A673 (cell line): ENCODE measurements at regions not wholly inside any gene's neighbourhood (a gene's known extent, or its start where the extent isn't known, plus 50 kb on each side); places are given as distances from the start of the nearest gene placed in this dataset.

Experiments used
- BruUV-seq: library from RNA; stranded (reverse); fragments of 400-500 nt; replicated peaks from 2 replicates; lab custom pipeline; 2021; lab: Mats Ljungman, UMichigan
- CTCF ChIA-PET: fragments of 300-600 bp; sonication (Branson Sonifier 250); formaldehyde crosslinking; loops from one replicate; lab custom pipeline; 2022; ENCODE audit warnings: antibody characterized with exemption; lab: Charles Lee
- POLR2A ChIA-PET: fragments of 300-600 bp; sonication (Branson Sonifier 250); formaldehyde crosslinking; loops from one replicate; lab custom pipeline; 2022; ENCODE audit warnings: antibody characterized with exemption; ENCODE audit not compliant: low non-redundant PET; lab: Charles Lee
- DNase-seq: peaks from one replicate; pipeline ENCODE4 v3.0.0-alpha.2; 2015; ENCODE audit warnings: low spot score
- H3K27ac ChIP-seq: fragments of 200-600 bp; sonication (generic); 2 replicates; pipeline ENCODE4 v1.5.1; 2016; ENCODE audit warnings: mixed run types, low read depth, mild to moderate bottlenecking, mixed read lengths, antibody characterized with exemption, low read length; ENCODE audit not compliant: poor library complexity, severe bottlenecking
- H3K27me3 ChIP-seq: fragments of 200-600 bp; sonication (generic); replicated peaks from 2 replicates; pipeline ENCODE4 v1.6.1; 2017; ENCODE audit warnings: mixed run types, low read depth, mild to moderate bottlenecking, mixed read lengths, antibody characterized with exemption, low read length; ENCODE audit not compliant: insufficient read depth, poor library complexity
- H3K36me3 ChIP-seq: fragments of 200-600 bp; sonication (generic); 2 replicates; pipeline ENCODE4 v1.6.1; 2016; ENCODE audit warnings: mixed run types, mild to moderate bottlenecking, mixed read lengths, antibody characterized with exemption, low read length; ENCODE audit not compliant: insufficient read depth, poor library complexity, severe bottlenecking
- H3K4me1 ChIP-seq: fragments of 200-600 bp; sonication (generic); 2 replicates; pipeline ENCODE4 v1.6.1; 2017; ENCODE audit warnings: mixed run types, mild to moderate bottlenecking, mixed read lengths, antibody characterized with exemption, low read length; ENCODE audit not compliant: insufficient read depth, poor library complexity, severe bottlenecking
- H3K4me3 ChIP-seq: fragments of 200-600 bp; sonication (generic); 2 replicates; pipeline ENCODE4 v1.5.1; 2016; ENCODE audit warnings: low read depth, mixed run types, mild to moderate bottlenecking, mixed read lengths, low read length; ENCODE audit not compliant: poor library complexity, severe bottlenecking
- H3K9me3 ChIP-seq: fragments of 200-600 bp; sonication (generic); 2 replicates; pipeline ENCODE4 v1.6.1; 2016; ENCODE audit warnings: mixed run types, low read depth, mild to moderate bottlenecking, mixed read lengths, antibody characterized with exemption, low read length; ENCODE audit not compliant: poor library complexity, severe bottlenecking
- EZH2 ChIP-seq: fragments of 200-600 bp; sonication (generic); IDR thresholded peaks from 2 replicates; pipeline ENCODE4 v1.6.1; 2017; ENCODE audit warnings: borderline replicate concordance, low read depth, mild to moderate bottlenecking, mixed read lengths, antibody characterized with exemption, low read length; ENCODE audit not compliant: poor library complexity, severe bottlenecking
- intact Hi-C: fragments of 100-400 bp; cut with micrococcal nuclease; formaldehyde crosslinking; loops from one replicate; pipeline ENCODE4 v1.10.0; 2022; ENCODE audit not compliant: unreplicated experiment
- TF ChIP-seq, protein P1 (sequence below): fragments of 300-800, 200-600 bp; sonication (generic); conservative IDR thresholded peaks from 2 replicates; pipeline ENCODE4 v1.5.1; 2017; ENCODE audit warnings: low read depth, mild to moderate bottlenecking, antibody characterized with exemption, low read length, moderate library complexity, mixed read lengths

DNA sequence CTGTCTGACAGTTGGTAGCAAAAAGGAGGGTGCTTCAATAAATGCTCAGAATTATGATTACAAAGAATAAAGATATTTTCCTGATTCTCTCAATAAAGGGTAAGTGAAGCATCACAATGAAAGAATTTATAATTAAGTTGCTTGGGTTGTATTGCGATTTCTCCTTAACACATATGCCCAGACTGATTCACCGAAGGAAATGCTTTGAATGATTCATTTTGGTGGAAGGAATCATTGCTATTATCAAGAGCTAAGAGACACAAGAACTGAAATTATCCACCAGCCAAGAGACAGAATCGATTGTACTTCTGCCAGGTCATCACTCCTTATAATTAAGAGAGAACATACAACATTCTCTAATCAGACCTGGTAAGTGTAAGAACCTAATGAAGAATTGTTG lies 301.4 kb downstream of the NR4A2 start:
- no peaks in the 10 kb centered on the region for H3K4me1 ChIP-seq
- no peak for DNase-seq
- TF ChIP-seq, protein P1, sequence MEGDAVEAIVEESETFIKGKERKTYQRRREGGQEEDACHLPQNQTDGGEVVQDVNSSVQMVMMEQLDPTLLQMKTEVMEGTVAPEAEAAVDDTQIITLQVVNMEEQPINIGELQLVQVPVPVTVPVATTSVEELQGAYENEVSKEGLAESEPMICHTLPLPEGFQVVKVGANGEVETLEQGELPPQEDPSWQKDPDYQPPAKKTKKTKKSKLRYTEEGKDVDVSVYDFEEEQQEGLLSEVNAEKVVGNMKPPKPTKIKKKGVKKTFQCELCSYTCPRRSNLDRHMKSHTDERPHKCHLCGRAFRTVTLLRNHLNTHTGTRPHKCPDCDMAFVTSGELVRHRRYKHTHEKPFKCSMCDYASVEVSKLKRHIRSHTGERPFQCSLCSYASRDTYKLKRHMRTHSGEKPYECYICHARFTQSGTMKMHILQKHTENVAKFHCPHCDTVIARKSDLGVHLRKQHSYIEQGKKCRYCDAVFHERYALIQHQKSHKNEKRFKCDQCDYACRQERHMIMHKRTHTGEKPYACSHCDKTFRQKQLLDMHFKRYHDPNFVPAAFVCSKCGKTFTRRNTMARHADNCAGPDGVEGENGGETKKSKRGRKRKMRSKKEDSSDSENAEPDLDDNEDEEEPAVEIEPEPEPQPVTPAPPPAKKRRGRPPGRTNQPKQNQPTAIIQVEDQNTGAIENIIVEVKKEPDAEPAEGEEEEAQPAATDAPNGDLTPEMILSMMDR, result no peak
- no peak for TF ChIP-seq EZH2
- H3K27me3 ChIP-seq, result no peaks in the 10 kb centered on the region
- H3K27ac ChIP-seq, result no peak overlapping the region
- no peaks in the 10 kb centered on the region for H3K9me3 ChIP-seq
- ChIA-PET CTCF (interaction anchor here (0.5 kb wide), 1 partner anchor 1210 kb away, joined by 3 read pairs; no protein-coding TSS in a partner anchor), POLR2A (no interaction called here)
- intact Hi-C loops, result no loop called here
- H3K36me3 ChIP-seq, result no peaks in the 10 kb centered on the region
- BruUV-seq, result no TSS peak
- H3K4me3 ChIP-seq, result no peak overlapping the region

DNA sequence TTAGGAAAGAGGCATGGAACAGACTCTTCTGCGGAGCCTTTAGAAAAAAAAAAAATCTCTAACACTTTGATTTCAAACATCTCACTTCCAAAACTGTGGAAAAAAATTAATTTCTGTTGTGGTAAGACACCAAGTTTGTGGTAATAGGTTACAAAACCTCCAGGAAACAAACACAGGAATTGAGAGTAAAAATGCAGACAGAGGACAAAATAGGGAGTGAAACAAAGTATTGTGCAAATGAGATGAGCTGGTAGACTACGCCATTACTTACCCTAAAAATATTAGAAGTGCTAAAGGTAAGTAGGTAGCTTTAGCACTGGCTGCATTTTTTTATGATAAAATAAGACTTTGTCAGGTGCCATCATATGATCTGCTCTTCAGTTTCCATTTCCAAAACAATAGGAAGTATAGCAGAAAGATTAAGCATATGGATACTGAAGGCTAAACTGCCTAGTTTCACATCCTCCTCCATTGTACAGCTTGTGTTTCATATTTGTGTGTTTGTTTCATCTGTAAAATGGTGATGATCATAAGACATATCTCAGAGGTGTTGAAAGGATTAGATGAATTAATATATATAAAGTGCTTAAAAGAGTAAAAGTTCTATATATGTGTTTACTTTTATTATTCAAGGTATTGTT lies 309.2 kb downstream of the NR4A2 start:
- no peaks in the 10 kb centered on the region for H3K36me3 ChIP-seq
- H3K4me1 ChIP-seq, result no peaks in the 10 kb centered on the region
- DNase-seq, result no peak
- ChIA-PET POLR2A (no interaction called here), CTCF (no interaction called here)
- no peaks in the 10 kb centered on the region for H3K27me3 ChIP-seq
- no peaks in the 10 kb centered on the region for H3K9me3 ChIP-seq
- TF ChIP-seq, protein P1, result no peak
- TF ChIP-seq EZH2, result no peak
- no peak overlapping the region for H3K4me3 ChIP-seq
- no peak overlapping the region for H3K27ac ChIP-seq
- intact Hi-C loops, result no loop called here
- no TSS peak for BruUV-seq

DNA sequence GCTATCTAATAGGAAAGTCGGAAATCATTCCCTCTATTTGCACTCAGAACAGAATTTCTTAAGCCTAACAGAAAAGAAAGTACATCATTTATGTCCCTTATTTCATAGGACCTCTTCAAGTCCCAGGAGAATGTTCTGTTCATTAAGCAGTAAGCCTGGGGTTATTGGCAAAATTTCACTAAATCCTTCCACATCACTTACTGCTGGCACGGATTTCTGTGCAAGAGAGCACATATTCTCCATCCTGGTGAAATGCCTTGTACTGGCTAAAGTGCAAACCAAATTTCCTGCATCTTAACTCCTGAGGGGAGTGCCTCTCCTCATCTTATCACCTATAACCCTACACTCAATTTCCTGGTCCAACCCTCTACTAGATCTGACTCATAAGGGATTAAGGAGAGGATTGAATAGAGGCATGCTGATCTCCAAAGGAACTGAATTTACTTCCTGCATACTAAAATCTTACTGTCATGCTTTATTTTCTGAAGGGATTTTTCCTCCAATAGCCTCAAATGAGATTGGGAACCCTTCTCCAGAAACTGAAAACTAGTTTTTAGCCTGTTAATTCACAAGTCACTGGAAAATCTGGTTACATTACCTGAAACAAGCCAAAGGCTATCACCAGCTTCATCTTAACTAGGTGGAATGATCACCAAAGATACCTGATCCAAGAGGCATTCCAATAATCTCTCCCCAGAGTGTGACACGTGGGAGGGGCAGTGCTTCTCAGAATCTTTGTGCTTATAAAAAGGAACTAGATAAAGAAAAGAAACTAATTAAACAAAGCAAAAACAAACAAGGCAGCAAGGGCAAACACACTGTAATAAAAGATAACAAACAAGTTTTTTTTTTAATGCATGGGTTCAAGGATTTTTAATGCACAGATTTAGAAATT lies 311.1 kb downstream of the NR4A2 start:
- intact Hi-C loops, result no loop called here
- peak; percentile 56 for DNase-seq
- Histone ChIP-seq H3K4me3 (no peak overlapping the region), H3K27ac (no peak overlapping the region), H3K36me3 (no peaks in the 10 kb centered on the region), H3K4me1 (no peaks in the 10 kb centered on the region), H3K9me3 (no peaks in the 10 kb centered on the region), H3K27me3 (no peaks in the 10 kb centered on the region)
- TF ChIP-seq, protein P1, result no peak
- no peak for TF ChIP-seq EZH2
- CTCF ChIA-PET, result no interaction called here
- BruUV-seq, result no TSS peak
- POLR2A ChIA-PET, result no interaction called here
